Keratinocyte (primary cell): ENCODE measurements at regions not wholly inside any gene's neighbourhood (a gene's known extent, or its start where the extent isn't known, plus 50 kb on each side); places are given as distances from the start of the nearest gene placed in this dataset.

ENCODE experiments used
- DNase-seq: peaks from one replicate; pipeline ENCODE4 v3.0.0-alpha.2; 2011; ENCODE audit warnings: low read depth, missing footprints, low spot score
- FAIRE-seq: peaks from 2 replicates; lab custom pipeline; 2011; peaks lifted over from hg19 to GRCh38; lab: Jason Lieb, UNC
- H2AFZ ChIP-seq: 2 replicates; pipeline ENCODE4 v1.6.0; 2012; ENCODE audit warnings: low read length, control low read depth, inconsistent platforms; ENCODE audit not compliant: control insufficient read depth
- H3K27ac ChIP-seq: 2 replicates; pipeline ENCODE4 v1.5.1; 2011; ENCODE audit warnings: low read length; ENCODE audit not compliant: control insufficient read depth, insufficient read depth
- H3K27me3 ChIP-seq: 3 replicates; pipeline ENCODE4 v1.6.0; 2011; ENCODE audit warnings: low read length; ENCODE audit not compliant: control insufficient read depth, insufficient read depth; ENCODE audit errors: extremely low read depth
- H3K36me3 ChIP-seq, 2 experiments: 2 replicates in 1 of 2; 3 replicates in 1 of 2; pipeline ENCODE4 v1.5.1; 2011; ENCODE audit warnings: low read length in 2 of 2, mild to moderate bottlenecking in 1 of 2; ENCODE audit not compliant: control insufficient read depth in 2 of 2, insufficient read depth in 2 of 2; ENCODE audit errors: extremely low read depth in 1 of 2
- H3K4me1 ChIP-seq: 3 replicates; pipeline ENCODE4 v1.5.1; 2011; ENCODE audit warnings: low read length; ENCODE audit not compliant: control insufficient read depth, insufficient read depth; ENCODE audit errors: extremely low read depth
- H3K4me2 ChIP-seq: 3 replicates; pipeline ENCODE4 v1.6.0; 2011; ENCODE audit warnings: low read depth, low read length; ENCODE audit not compliant: control insufficient read depth, insufficient read depth; ENCODE audit errors: extremely low read depth
- H3K4me3 ChIP-seq, 3 experiments: fragments of 200-600 bp in 1 of 3; sonication (generic) in 1 of 3; 2 replicates in 2 of 3; 3 replicates in 1 of 3; pipeline ENCODE4 v1.5.1; 2011 to 2016; ENCODE audit warnings: low read length in 3 of 3, mild to moderate bottlenecking in 3 of 3, control low read depth in 2 of 3, inconsistent platforms in 1 of 3, low read depth in 1 of 3, mixed read lengths in 1 of 3, mixed run types in 1 of 3, moderate library complexity in 1 of 3; ENCODE audit not compliant: control insufficient read depth in 2 of 3, insufficient read depth in 2 of 3; ENCODE audit errors: extremely low read depth in 1 of 3
- H3K79me2 ChIP-seq: 2 replicates; pipeline ENCODE4 v1.6.0; 2012; ENCODE audit warnings: low read length; ENCODE audit not compliant: control insufficient read depth, insufficient read depth
- H3K9ac ChIP-seq: 3 replicates; pipeline ENCODE4 v1.6.0; 2011; ENCODE audit warnings: low read length; ENCODE audit not compliant: control insufficient read depth, insufficient read depth; ENCODE audit errors: extremely low read depth
- H3K9me1 ChIP-seq: 3 replicates; pipeline ENCODE4 v1.6.0; 2011; ENCODE audit warnings: low read length; ENCODE audit not compliant: control insufficient read depth, insufficient read depth; ENCODE audit errors: extremely low read depth
- H3K9me3 ChIP-seq: 2 replicates; pipeline ENCODE4 v1.5.1; 2012; ENCODE audit warnings: low read depth, low read length; ENCODE audit not compliant: control insufficient read depth
- H4K20me1 ChIP-seq: 3 replicates; pipeline ENCODE4 v1.6.0; 2011; ENCODE audit warnings: low read length; ENCODE audit not compliant: control insufficient read depth, insufficient read depth; ENCODE audit errors: extremely low read depth
- EZH2 ChIP-seq: IDR thresholded peaks from one replicate; pipeline ENCODE4 v1.6.1; 2012; ENCODE audit warnings: inconsistent platforms, mild to moderate bottlenecking, low read length, moderate library complexity
- dilution Hi-C: fragments of 300-500 bp; cut with MboI; formaldehyde crosslinking; loops from one replicate; pipeline ENCODE4 v1.7.0; 2020; ENCODE audit warnings: low sequenced_read_pairs; ENCODE audit not compliant: extremely low pct_ligation_motif_present
- TF ChIP-seq, protein P1 (sequence below), 3 experiments: IDR thresholded peaks in 1 of 3; conservative IDR thresholded peaks in 1 of 3; optimal IDR thresholded peaks in 1 of 3; 2 replicates in 2 of 3; 3 replicates in 1 of 3; pipeline versions ENCODE3 to v1.5.1; 2011; ENCODE audit warnings: low read length in 3 of 3, mild to moderate bottlenecking in 3 of 3, moderate library complexity in 2 of 3, control low read depth in 1 of 3, inconsistent platforms in 1 of 3; ENCODE audit not compliant: insufficient read depth in 2 of 3; ENCODE audit errors: extremely low read depth in 1 of 3

GRCh38 chr6:28648035-28648877 is 122.6 kb downstream of the GPX5 start:
- dilution Hi-C loops = no loop called here
- peak overlapping the region; percentile 51 to 95 (median 84) for H3K4me3 ChIP-seq
- H3K27me3 ChIP-seq = no peaks in the 10 kb centered on the region
- no peaks in the 10 kb centered on the region for H3K79me2 ChIP-seq
- no peak overlapping the region for H3K27ac ChIP-seq
- peak overlapping the region; percentile 91 for H3K4me2 ChIP-seq
- H3K4me1 ChIP-seq = peaks cover 8% of the 10 kb centered on the region
- FAIRE-seq (peak; percentile 56), DNase-seq (peak; percentile 52)
- TF ChIP-seq, protein P1, sequence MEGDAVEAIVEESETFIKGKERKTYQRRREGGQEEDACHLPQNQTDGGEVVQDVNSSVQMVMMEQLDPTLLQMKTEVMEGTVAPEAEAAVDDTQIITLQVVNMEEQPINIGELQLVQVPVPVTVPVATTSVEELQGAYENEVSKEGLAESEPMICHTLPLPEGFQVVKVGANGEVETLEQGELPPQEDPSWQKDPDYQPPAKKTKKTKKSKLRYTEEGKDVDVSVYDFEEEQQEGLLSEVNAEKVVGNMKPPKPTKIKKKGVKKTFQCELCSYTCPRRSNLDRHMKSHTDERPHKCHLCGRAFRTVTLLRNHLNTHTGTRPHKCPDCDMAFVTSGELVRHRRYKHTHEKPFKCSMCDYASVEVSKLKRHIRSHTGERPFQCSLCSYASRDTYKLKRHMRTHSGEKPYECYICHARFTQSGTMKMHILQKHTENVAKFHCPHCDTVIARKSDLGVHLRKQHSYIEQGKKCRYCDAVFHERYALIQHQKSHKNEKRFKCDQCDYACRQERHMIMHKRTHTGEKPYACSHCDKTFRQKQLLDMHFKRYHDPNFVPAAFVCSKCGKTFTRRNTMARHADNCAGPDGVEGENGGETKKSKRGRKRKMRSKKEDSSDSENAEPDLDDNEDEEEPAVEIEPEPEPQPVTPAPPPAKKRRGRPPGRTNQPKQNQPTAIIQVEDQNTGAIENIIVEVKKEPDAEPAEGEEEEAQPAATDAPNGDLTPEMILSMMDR (optimal IDR thresholded peaks at IDR 0.05 in 1 of 3, IDR thresholded peaks at IDR 0.05 in 1 of 3, conservative IDR thresholded peaks at IDR 0.05 in 1 of 3; ENCODE audit: extremely low read depth in 1 of 3, insufficient read depth in 2 of 3, low read length in 3 of 3) = no peak
- TF ChIP-seq EZH2 = no peak
- H3K9ac ChIP-seq = peak overlapping the region; percentile 50
- H3K9me3 ChIP-seq = no peaks in the 10 kb centered on the region
- no peaks in the 10 kb centered on the region for H4K20me1 ChIP-seq
- no peaks in the 10 kb centered on the region for H3K36me3 ChIP-seq
- H3K9me1 ChIP-seq = no peaks in the 10 kb centered on the region
- H2AFZ ChIP-seq = peak overlapping the region; percentile 96

GRCh38 chr6:28648878-28649375 is 123.2 kb downstream of the GPX5 start:
- dilution Hi-C loops = no loop called here
- H3K9ac ChIP-seq = peak overlapping the region; percentile 50
- H3K27me3 ChIP-seq = no peaks in the 10 kb centered on the region
- no peaks in the 10 kb centered on the region for H3K9me3 ChIP-seq
- TF ChIP-seq, protein P1 (optimal IDR thresholded peaks at IDR 0.05 in 1 of 3, IDR thresholded peaks at IDR 0.05 in 1 of 3, conservative IDR thresholded peaks at IDR 0.05 in 1 of 3; ENCODE audit: extremely low read depth in 1 of 3, insufficient read depth in 2 of 3, low read length in 3 of 3) = no peak
- TF ChIP-seq EZH2 = no peak
- no peaks in the 10 kb centered on the region for H3K79me2 ChIP-seq
- peak overlapping the region; percentile 91 for H3K4me2 ChIP-seq
- H2AFZ ChIP-seq = peak overlapping the region; percentile 96
- H3K4me1 ChIP-seq = peaks cover 8% of the 10 kb centered on the region
- H4K20me1 ChIP-seq = no peaks in the 10 kb centered on the region
- H3K27ac ChIP-seq = no peak overlapping the region
- no peak for DNase-seq
- H3K4me3 ChIP-seq = peak overlapping the region; percentile 51 to 95 (median 84)
- no peaks in the 10 kb centered on the region for H3K9me1 ChIP-seq
- no peaks in the 10 kb centered on the region for H3K36me3 ChIP-seq
- FAIRE-seq = no peak
